Smooth muscle cell (in vitro differentiated cells): ENCODE measurements at regions not wholly inside any gene's neighbourhood (a gene's known extent, or its start where the extent isn't known, plus 50 kb on each side); places are given as distances from the start of the nearest gene placed in this dataset.
A peak's percentile ranks its signal among the peaks of the same experiment; 100 is the strongest.

Experiments used
- DNase-seq: peaks from one replicate; lab custom pipeline; 2025; ENCODE audit not compliant: unreplicated experiment; lab: John Stamatoyannopoulos, UW
- H2AFZ ChIP-seq: fragments of 200-600 bp; sonication (generic); 2 replicates; pipeline ENCODE4 v1.6.0; 2016; ENCODE audit warnings: antibody characterized with exemption, low read depth, mild to moderate bottlenecking
- H3F3A ChIP-seq: fragments of 200-600 bp; sonication (generic); 2 replicates; pipeline ENCODE4 v1.6.0; 2017; ENCODE audit warnings: antibody characterized with exemption, low read depth
- H3K27ac ChIP-seq: fragments of 200-600 bp; sonication (generic); 2 replicates; pipeline ENCODE4 v1.5.1; 2016; ENCODE audit warnings: low read depth, mild to moderate bottlenecking
- H3K27me3 ChIP-seq: fragments of 200-600 bp; sonication (generic); 2 replicates; pipeline ENCODE4 v1.6.1; 2016; ENCODE audit warnings: low read depth, mild to moderate bottlenecking
- H3K36me3 ChIP-seq: fragments of 200-600 bp; sonication (generic); 2 replicates; pipeline ENCODE4 v1.5.1; 2016; ENCODE audit warnings: low read depth
- H3K4me1 ChIP-seq: fragments of 200-600 bp; sonication (generic); 2 replicates; pipeline ENCODE4 v1.5.1; 2016; ENCODE audit warnings: low read depth
- H3K4me2 ChIP-seq: fragments of 200-600 bp; sonication (generic); 2 replicates; pipeline ENCODE4 v1.6.0; 2016; ENCODE audit warnings: mild to moderate bottlenecking
- H3K4me3 ChIP-seq: fragments of 200-600 bp; sonication (generic); 2 replicates; pipeline ENCODE4 v1.5.1; 2016; ENCODE audit warnings: mild to moderate bottlenecking
- H3K79me2 ChIP-seq: fragments of 200-600 bp; sonication (generic); 2 replicates; pipeline ENCODE4 v1.6.0; 2016; ENCODE audit warnings: low read depth, mild to moderate bottlenecking
- H3K9ac ChIP-seq: fragments of 200-600 bp; sonication (generic); 2 replicates; pipeline ENCODE4 v1.6.0; 2016; ENCODE audit warnings: low read depth
- H3K9me3 ChIP-seq: fragments of 200-600 bp; sonication (generic); replicated peaks from 2 replicates; pipeline ENCODE4 v1.5.1; 2016; ENCODE audit warnings: low read depth
- H4K20me1 ChIP-seq: fragments of 200-600 bp; sonication (generic); 2 replicates; pipeline ENCODE4 v1.6.0; 2016; ENCODE audit warnings: low read depth
- WGBS: methylation state at CpG from one replicate; pipeline ENCODE4 v1.1.7; 2016; ENCODE audit warnings: low lambda C conversion rate; 5-methylcytosine and 5-hydroxymethylcytosine counted together
- TF ChIP-seq, protein P1 (sequence below): fragments of 200-600 bp; sonication (generic); IDR thresholded peaks from 2 replicates; pipeline ENCODE4 v1.5.1; 2017; ENCODE audit warnings: borderline replicate concordance, mild to moderate bottlenecking, antibody characterized with exemption; ENCODE audit not compliant: insufficient read depth, poor library complexity, severe bottlenecking

DNA sequence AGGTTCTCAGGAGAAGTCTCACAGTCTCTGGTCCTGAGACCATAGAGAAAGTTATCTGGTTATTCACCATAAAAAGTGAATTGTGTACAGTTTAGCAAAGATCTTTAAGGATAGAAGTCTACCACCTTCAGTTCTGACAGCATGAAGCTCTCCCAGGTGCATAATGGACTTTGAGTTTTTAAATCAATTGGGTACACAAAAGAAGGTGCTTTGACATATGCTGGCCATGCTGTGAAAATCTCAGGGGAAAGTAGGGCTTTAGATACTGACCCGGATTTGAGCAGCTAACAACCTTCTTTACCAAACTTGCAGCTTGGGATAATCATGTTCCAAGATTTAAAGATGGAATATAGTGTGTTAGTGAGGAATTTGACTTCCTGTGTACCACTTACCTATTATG, 264.2 kb downstream of the ZSWIM6 start:
- Histone ChIP-seq H3K4me2 (no peak overlapping the region), H3K4me3 (no peak overlapping the region), H3K27me3 (no peaks in the 10 kb centered on the region), H3K36me3 (no peaks in the 10 kb centered on the region), H2AFZ (no peak overlapping the region), H3K9ac (no peak overlapping the region), H3F3A (no peaks in the 10 kb centered on the region), H4K20me1 (no peaks in the 10 kb centered on the region), H3K27ac (no peak overlapping the region), H3K79me2 (no peaks in the 10 kb centered on the region), H3K4me1 (no peaks in the 10 kb centered on the region), H3K9me3 (no peaks in the 10 kb centered on the region)
- TF ChIP-seq, protein P1, sequence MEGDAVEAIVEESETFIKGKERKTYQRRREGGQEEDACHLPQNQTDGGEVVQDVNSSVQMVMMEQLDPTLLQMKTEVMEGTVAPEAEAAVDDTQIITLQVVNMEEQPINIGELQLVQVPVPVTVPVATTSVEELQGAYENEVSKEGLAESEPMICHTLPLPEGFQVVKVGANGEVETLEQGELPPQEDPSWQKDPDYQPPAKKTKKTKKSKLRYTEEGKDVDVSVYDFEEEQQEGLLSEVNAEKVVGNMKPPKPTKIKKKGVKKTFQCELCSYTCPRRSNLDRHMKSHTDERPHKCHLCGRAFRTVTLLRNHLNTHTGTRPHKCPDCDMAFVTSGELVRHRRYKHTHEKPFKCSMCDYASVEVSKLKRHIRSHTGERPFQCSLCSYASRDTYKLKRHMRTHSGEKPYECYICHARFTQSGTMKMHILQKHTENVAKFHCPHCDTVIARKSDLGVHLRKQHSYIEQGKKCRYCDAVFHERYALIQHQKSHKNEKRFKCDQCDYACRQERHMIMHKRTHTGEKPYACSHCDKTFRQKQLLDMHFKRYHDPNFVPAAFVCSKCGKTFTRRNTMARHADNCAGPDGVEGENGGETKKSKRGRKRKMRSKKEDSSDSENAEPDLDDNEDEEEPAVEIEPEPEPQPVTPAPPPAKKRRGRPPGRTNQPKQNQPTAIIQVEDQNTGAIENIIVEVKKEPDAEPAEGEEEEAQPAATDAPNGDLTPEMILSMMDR: no peak
- no peak for DNase-seq
- WGBS: 84% methylated on average over 1 of the region's 1 CpG

DNA sequence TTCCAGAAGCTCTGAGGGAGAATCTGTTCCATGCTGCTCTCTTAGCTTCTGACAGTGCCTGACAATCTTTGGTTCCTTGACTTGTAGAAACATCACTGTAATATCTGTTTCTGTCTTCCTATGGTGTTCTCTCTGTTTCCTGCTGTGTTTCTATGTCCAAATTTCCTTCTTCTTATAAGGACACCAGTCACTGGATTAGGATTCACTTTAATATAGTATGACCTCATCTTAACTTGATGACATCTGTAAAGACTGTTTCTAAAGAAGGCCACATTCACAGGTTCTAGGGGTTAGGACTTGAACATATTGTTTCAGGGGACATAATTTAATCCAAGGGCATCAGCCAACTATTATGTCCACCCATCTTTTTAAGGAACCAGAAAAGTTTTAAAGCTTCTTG, 265.6 kb downstream of the ZSWIM6 start:
- TF ChIP-seq, protein P1: no peak
- H4K20me1 ChIP-seq: no peaks in the 10 kb centered on the region
- H3K79me2 ChIP-seq: no peaks in the 10 kb centered on the region
- no peak overlapping the region for H2AFZ ChIP-seq
- H3K27ac ChIP-seq: no peak overlapping the region
- H3F3A ChIP-seq: no peaks in the 10 kb centered on the region
- DNase-seq: no peak
- no peaks in the 10 kb centered on the region for H3K4me1 ChIP-seq
- H3K4me3 ChIP-seq: no peak overlapping the region
- H3K27me3 ChIP-seq: no peaks in the 10 kb centered on the region
- H3K4me2 ChIP-seq: no peak overlapping the region
- H3K9me3 ChIP-seq: no peaks in the 10 kb centered on the region
- H3K9ac ChIP-seq: no peak overlapping the region
- H3K36me3 ChIP-seq: no peaks in the 10 kb centered on the region

DNA sequence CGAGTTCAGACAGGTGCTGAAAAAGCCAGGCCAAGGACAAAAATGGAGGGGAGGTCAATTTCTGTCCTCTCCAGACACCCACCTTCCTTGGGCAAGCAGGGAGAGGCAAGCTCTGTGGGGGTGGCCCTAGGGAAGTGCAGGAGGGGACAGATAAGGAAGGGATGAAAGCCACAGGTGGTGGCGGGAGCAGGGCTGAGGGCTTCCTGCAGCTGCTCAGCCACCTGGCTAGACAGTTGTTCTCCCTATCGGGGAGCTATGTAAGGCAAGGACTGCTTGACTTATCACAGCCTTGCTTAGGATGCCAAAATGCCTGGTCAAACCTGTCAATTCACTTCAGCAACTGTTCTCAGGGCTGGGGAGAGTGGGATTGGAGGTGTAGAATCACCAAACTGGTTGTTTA, 266.1 kb downstream of the ZSWIM6 start:
- Histone ChIP-seq H3K79me2 (no peaks in the 10 kb centered on the region), H3K4me2 (no peak overlapping the region), H2AFZ (no peak overlapping the region), H3K9me3 (no peaks in the 10 kb centered on the region), H3F3A (no peaks in the 10 kb centered on the region), H3K4me3 (no peak overlapping the region), H3K27me3 (no peaks in the 10 kb centered on the region), H3K36me3 (no peaks in the 10 kb centered on the region), H3K9ac (no peak overlapping the region), H4K20me1 (no peaks in the 10 kb centered on the region), H3K27ac (no peak overlapping the region), H3K4me1 (no peaks in the 10 kb centered on the region)
- no peak for DNase-seq
- WGBS: 98% methylated on average over 3 of the region's 3 CpGs
- TF ChIP-seq, protein P1: no peak

DNA sequence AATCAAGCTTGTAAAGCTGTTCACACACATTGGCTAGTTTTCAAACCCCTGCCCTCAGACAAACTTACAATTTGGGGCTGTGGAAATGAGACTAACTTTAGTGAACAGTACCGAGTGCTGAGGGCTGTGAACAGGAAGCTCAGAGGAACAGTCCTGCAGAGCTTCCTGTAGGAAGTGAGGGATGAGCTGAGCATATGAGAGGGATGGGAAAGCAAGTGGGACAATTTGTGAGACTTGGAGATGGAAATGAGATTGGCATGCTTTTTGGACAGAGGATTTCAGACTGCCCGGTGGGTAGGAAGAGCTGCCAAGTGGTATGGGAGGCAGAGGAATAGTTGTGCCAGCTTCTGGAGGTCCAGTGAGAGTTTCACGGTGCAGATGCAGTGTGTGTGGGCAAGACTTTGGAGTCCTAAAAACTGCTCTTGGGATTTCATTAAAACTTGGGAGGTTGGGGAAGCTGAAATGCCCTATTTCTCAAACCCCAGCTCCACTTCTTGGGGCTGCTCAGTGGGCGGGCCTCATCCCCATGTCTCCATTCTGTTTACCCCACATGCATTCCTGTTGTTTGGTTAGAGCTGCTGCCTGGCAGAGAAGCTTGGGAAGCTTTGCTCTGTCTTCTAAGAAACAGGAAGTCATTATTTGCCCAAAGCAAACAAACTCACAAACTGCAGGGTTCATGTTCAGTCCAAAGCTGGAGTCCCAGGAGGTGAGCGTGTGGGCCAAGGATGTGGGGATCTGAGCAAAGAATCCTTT, 267.5 kb downstream of the ZSWIM6 start:
- H3K9me3 ChIP-seq: no peaks in the 10 kb centered on the region
- no peaks in the 10 kb centered on the region for H3K27me3 ChIP-seq
- peak overlapping the region; percentile 21 for H2AFZ ChIP-seq
- no peak overlapping the region for H3K27ac ChIP-seq
- H3K9ac ChIP-seq: no peak overlapping the region
- no peaks in the 10 kb centered on the region for H3F3A ChIP-seq
- no peak overlapping the region for H3K4me2 ChIP-seq
- H3K4me3 ChIP-seq: no peak overlapping the region
- 84% methylated on average over 5 of the region's 5 CpGs for WGBS
- DNase-seq: no peak
- no peaks in the 10 kb centered on the region for H3K79me2 ChIP-seq
- H4K20me1 ChIP-seq: no peaks in the 10 kb centered on the region
- TF ChIP-seq, protein P1: no peak
- H3K4me1 ChIP-seq: no peaks in the 10 kb centered on the region
- no peaks in the 10 kb centered on the region for H3K36me3 ChIP-seq
